HEK293 (cell line): ENCODE measurements at regions not wholly inside any gene's neighbourhood (a gene's known extent, or its start where the extent isn't known, plus 50 kb on each side); places are given as distances from the start of the nearest gene placed in this dataset.

Experiments
- KLF9 ChIP-seq: fragments of 450-650 bp; formaldehyde crosslinking; IDR thresholded peaks from 2 replicates; pipeline ENCODE4 v1.5.1; 2016; ENCODE audit warnings: missing biosample characterization, missing genetic modification characterization, low read depth
- YY1 ChIP-seq: fragments of 450-650 bp; formaldehyde crosslinking; IDR thresholded peaks from 2 replicates; pipeline ENCODE4 v1.5.1; 2018; ENCODE audit warnings: missing biosample characterization, missing genetic modification characterization
- ZNF341 ChIP-seq: fragments of 450-650 bp; formaldehyde crosslinking; IDR thresholded peaks from 2 replicates; pipeline ENCODE4; 2016; ENCODE audit warnings: low read depth, missing biosample characterization, missing genetic modification characterization
- ZNF561 ChIP-seq: fragments of 450-650 bp; IDR thresholded peaks from 2 replicates; pipeline ENCODE4 v1.5.1; 2018; ENCODE audit warnings: missing biosample characterization, missing genetic modification characterization, borderline replicate concordance
- ZNF670 ChIP-seq: fragments of 450-650 bp; formaldehyde crosslinking; IDR thresholded peaks from 2 replicates; pipeline ENCODE4 v1.5.1; 2016; ENCODE audit warnings: missing biosample characterization, missing genetic modification characterization, low read depth
- ZNF768 ChIP-seq: fragments of 450-650 bp; formaldehyde crosslinking; IDR thresholded peaks from 2 replicates; pipeline ENCODE4 v1.5.1; 2018; ENCODE audit warnings: missing biosample characterization, mild to moderate bottlenecking, missing genetic modification characterization
- TF ChIP-seq, protein P1 (sequence below): fragments of 450-650 bp; formaldehyde crosslinking; IDR thresholded peaks from 2 replicates; pipeline ENCODE4 v1.5.1; 2016; ENCODE audit warnings: missing biosample characterization, missing genetic modification characterization, low read depth
- TF ChIP-seq, protein P2 (sequence below): fragments of 450-650 bp; formaldehyde crosslinking; IDR thresholded peaks from 2 replicates; pipeline ENCODE4 v1.5.1; 2016; ENCODE audit warnings: missing biosample characterization, missing genetic modification characterization
- TF ChIP-seq, protein P3 (sequence below): fragments of 450-650 bp; formaldehyde crosslinking; IDR thresholded peaks from 2 replicates; pipeline ENCODE4 v1.5.1; 2016; ENCODE audit warnings: missing biosample characterization, missing genetic modification characterization
- TF ChIP-seq, protein P4 (sequence below): fragments of 450-650 bp; formaldehyde crosslinking; IDR thresholded peaks from 2 replicates; pipeline ENCODE4 v1.5.1; 2016; ENCODE audit warnings: missing biosample characterization, missing genetic modification characterization
- TF ChIP-seq, protein P5 (sequence below): fragments of 450-650 bp; formaldehyde crosslinking; IDR thresholded peaks from 2 replicates; pipeline ENCODE4 v1.5.1; 2016; ENCODE audit warnings: missing biosample characterization, missing genetic modification characterization, low read depth

DNA sequence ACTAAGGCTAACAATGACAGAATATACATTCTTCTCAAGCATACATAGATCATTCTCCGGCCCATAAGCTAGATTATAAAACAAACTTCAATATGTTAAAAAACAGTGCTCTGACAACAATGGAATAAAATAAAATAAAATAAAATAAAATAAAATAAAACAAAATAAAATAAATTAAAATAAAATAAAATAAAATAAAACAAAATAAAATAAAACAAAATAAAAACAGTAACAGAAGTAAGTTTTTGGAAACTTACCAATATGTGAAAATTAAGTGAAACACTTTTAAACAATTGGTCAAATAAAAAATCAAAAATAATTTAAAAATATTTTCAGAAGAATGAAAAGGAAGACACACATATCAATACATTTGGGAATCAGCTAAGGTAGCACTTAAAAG, 1785.8 kb upstream of the PCDH20 start:
- TF ChIP-seq, protein P1, sequence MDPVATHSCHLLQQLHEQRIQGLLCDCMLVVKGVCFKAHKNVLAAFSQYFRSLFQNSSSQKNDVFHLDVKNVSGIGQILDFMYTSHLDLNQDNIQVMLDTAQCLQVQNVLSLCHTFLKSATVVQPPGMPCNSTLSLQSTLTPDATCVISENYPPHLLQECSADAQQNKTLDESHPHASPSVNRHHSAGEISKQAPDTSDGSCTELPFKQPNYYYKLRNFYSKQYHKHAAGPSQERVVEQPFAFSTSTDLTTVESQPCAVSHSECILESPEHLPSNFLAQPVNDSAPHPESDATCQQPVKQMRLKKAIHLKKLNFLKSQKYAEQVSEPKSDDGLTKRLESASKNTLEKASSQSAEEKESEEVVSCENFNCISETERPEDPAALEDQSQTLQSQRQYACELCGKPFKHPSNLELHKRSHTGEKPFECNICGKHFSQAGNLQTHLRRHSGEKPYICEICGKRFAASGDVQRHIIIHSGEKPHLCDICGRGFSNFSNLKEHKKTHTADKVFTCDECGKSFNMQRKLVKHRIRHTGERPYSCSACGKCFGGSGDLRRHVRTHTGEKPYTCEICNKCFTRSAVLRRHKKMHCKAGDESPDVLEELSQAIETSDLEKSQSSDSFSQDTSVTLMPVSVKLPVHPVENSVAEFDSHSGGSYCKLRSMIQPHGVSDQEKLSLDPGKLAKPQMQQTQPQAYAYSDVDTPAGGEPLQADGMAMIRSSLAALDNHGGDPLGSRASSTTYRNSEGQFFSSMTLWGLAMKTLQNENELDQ (tag by site-specific recombination): no peak
- no peak for TF ChIP-seq KLF9
- TF ChIP-seq ZNF670 (tag by site-specific recombination): no peak
- no peak for TF ChIP-seq YY1 (tag by site-specific recombination)
- TF ChIP-seq, protein P2, sequence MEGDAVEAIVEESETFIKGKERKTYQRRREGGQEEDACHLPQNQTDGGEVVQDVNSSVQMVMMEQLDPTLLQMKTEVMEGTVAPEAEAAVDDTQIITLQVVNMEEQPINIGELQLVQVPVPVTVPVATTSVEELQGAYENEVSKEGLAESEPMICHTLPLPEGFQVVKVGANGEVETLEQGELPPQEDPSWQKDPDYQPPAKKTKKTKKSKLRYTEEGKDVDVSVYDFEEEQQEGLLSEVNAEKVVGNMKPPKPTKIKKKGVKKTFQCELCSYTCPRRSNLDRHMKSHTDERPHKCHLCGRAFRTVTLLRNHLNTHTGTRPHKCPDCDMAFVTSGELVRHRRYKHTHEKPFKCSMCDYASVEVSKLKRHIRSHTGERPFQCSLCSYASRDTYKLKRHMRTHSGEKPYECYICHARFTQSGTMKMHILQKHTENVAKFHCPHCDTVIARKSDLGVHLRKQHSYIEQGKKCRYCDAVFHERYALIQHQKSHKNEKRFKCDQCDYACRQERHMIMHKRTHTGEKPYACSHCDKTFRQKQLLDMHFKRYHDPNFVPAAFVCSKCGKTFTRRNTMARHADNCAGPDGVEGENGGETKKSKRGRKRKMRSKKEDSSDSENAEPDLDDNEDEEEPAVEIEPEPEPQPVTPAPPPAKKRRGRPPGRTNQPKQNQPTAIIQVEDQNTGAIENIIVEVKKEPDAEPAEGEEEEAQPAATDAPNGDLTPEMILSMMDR: no peak
- TF ChIP-seq, protein P3, sequence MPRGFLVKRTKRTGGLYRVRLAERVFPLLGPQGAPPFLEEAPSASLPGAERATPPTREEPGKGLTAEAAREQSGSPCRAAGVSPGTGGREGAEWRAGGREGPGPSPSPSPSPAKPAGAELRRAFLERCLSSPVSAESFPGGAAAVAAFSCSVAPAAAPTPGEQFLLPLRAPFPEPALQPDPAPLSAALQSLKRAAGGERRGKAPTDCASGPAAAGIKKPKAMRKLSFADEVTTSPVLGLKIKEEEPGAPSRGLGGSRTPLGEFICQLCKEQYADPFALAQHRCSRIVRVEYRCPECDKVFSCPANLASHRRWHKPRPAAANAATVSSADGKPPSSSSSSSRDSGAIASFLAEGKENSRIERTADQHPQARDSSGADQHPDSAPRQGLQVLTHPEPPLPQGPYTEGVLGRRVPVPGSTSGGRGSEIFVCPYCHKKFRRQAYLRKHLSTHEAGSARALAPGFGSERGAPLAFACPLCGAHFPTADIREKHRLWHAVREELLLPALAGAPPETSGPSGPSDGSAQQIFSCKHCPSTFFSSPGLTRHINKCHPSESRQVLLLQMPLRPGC (tag by site-specific recombination): no peak
- no peak for TF ChIP-seq ZNF561 (tag by site-specific recombination)
- no peak for TF ChIP-seq ZNF768 (tag by site-specific recombination)
- no peak for TF ChIP-seq ZNF341 (tag by site-specific recombination)
- TF ChIP-seq, protein P4, sequence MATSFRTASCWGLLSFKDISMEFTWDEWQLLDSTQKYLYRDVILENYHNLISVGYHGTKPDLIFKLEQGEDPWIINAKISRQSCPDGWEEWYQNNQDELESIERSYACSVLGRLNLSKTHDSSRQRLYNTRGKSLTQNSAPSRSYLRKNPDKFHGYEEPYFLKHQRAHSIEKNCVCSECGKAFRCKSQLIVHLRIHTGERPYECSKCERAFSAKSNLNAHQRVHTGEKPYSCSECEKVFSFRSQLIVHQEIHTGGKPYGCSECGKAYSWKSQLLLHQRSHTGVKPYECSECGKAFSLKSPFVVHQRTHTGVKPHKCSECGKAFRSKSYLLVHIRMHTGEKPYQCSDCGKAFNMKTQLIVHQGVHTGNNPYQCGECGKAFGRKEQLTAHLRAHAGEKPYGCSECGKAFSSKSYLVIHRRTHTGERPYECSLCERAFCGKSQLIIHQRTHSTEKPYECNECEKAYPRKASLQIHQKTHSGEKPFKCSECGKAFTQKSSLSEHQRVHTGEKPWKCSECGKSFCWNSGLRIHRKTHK (tag by site-specific recombination): no peak
- TF ChIP-seq, protein P5, sequence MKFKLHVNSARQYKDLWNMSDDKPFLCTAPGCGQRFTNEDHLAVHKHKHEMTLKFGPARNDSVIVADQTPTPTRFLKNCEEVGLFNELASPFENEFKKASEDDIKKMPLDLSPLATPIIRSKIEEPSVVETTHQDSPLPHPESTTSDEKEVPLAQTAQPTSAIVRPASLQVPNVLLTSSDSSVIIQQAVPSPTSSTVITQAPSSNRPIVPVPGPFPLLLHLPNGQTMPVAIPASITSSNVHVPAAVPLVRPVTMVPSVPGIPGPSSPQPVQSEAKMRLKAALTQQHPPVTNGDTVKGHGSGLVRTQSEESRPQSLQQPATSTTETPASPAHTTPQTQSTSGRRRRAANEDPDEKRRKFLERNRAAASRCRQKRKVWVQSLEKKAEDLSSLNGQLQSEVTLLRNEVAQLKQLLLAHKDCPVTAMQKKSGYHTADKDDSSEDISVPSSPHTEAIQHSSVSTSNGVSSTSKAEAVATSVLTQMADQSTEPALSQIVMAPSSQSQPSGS (tag by site-specific recombination): no peak
